ENCODE measurements at regions not wholly inside any gene's neighbourhood (a gene's known extent, or its start where the extent isn't known, plus 50 kb on each side); places are given as distances from the start of the nearest gene placed in this dataset.
A peak's percentile ranks its signal among the peaks of the same experiment; 100 is the strongest.

DNA sequence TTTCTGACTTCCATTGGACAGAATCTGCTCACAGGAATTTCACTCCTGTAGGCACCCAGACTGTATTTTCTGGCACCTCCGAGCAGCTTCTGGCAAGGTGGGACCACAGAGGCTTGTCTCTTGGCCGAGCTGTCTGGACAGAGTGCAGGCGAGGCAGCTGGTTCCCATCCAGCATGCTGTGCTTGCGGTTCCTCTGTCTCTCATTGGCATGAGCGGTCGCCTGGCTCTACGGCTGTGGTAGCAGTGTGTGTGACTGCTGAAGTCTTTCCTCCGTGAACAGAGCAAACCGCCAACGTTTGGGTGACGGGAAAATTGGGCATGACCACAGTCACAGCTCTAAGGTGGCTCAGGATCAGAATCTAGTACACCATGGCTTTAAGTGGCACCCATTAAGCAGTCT lies 411.7 kb upstream of the NETO1 start:
- no peak for DNase-seq

- DNase-seq = no peak
Observed at GRCh38 chr18:73274812-73275621, 407.2 kb upstream of the NETO1 start.

DNA sequence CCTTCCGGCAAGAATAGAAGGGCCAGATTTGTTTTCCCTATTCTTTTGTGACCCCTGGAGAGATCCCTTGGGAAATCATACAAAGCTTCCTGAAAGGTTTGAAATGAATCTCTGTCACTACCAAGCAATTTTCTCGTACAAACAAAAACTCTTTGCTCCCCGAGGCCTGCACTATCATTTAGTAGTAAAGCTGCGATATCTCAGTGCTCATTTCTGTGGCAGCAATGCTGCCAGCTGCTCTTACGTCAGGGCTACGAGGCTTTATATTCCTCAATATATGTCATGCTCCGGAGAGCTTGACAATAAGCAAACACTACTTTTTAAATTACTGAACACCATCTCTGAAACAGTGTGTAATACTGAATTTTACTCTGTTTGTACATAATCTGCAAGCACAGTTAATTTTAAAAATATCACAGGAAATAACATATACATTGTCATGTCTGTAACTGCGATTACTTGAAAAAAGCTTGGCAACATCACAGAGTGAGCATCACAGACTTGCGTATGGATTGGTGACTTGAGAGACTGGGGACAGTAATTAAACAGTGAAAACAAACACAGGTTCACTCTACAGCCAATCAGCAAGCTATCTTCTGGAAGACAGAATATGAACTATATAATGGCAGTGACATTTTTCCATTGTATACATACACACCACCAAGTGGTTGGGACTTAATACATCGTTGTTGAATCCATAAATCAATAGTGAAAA lies 403.3 kb upstream of the NETO1 start:
- peak; percentile 59 to 84 for DNase-seq

- no peak for DNase-seq
Observed at GRCh38 chr18:73264562-73264921, 396.8 kb upstream of the NETO1 start.

DNA sequence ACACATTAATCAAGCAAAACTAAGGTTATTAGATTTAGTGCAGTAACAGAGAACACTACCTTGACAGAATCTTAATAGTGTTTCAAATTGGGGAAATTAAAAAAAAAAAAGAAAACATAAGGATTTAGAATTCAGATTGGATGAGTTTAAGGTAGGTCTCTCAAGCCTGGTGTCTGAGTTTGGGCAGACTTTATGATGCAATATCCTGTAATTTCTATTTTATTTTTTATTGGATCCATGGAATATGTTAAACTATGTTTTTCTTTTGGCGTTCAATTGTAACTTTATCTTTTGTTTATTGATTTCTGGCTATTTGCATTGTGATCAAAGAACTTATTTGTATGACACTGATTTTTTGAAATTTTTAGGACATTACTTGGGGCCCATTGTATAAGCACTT lies 394.1 kb upstream of the NETO1 start:
- DNase-seq = no peak

GRCh38 chr18:73261243-73261642 lies 393.5 kb upstream of the NETO1 start:
- DNase-seq = no peak

DNA sequence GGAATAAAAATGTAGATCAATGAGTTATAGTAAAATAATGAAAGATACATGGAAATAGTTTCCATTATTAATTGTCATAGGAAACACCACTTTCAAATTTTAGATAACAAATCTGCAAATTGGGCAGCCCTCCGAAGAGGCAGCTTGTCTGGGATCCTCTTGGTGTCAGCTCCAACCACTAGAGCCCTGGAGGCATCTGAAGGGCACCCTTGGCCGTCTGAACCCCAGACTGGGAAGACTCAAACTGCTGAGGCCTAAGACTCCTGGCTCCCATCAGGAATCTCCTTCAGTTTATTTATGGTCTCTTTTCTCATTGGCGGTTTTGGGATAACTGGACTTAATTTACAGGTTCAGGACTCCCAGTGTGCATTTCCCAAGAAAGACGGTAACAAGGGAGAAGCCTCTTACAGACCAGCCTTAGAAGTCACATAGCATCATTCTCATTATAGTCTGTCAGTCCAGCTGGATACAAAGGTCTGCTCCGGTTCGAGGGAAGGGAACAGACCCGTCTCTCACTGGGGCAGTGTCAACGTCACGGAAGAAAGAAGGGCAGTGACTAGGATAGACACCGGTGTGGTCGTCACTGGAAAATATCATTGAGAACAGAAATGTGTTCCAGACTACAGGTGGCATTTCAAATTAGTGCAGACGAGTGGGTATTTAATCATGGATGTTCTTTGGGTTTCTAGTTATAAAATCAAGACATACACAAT lies 390.7 kb upstream of the NETO1 start:
- no peak for DNase-seq

- no peak for DNase-seq
Observed at GRCh38 chr18:73254564-73254963, 386.8 kb upstream of the NETO1 start.

DNA sequence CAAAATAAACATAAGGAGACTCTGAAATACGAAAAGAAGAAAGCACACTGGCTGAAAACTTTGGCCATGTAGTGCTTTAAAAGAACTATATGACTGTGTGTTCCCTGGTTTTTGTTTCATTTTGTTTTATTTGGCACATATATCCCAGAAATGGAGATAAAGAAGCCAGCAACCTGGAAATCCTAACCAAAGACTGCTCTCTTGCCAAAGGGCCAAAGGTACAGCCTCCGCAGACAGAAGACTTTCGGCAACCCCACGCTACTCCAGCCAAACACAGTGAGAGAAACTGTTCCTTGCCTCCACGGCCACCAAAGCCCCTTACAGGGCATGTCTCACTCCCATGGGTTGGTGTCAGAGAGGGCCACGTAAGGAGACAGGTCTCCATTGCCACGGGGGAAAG lies 381.2 kb upstream of the NETO1 start:
- no peak for DNase-seq

GRCh38 chr18:73246763-73247162 lies 379.0 kb upstream of the NETO1 start:
- no peak for DNase-seq

DNA sequence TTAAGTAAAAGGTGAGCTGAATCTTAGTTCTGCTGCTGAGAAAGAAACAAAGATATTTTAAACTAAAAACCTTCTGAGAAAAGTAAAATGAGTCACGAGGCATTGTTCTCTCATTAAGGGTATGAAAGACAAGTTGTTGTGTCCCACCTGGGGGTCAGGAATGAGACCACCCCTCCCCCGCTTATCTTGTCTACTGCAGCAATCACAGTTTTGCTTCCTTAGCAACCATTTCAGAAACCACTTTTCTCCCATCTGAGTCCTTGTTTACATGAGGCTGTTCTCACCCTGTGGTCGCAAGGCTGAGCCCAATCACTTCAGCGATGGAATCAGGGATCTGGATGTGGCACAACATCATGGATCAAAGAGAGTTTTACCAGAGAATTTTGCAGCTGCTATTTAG lies 377.6 kb upstream of the NETO1 start:
- DNase-seq = no peak

DNA sequence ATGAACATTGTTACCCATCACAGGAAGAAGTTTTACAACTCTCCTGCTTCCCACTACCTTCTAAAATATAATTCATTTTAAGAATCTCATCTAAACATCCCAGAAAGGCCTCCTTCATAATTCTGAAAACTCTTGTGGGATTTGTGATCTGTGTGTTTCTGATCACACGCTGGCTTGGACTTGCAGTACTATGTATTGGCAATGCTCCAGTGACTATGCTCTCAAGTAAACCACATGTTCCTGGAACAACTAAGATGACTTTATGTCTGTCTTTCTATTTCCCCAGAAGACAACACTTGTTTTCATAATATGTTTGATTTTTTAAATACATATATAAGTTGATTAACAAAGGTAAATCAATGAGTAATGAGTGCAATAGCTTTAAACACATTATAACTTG lies 376.6 kb upstream of the NETO1 start:
- DNase-seq = no peak

- no peak for DNase-seq
Observed at GRCh38 chr18:73240899-73241298, 373.1 kb upstream of the NETO1 start.

DNA sequence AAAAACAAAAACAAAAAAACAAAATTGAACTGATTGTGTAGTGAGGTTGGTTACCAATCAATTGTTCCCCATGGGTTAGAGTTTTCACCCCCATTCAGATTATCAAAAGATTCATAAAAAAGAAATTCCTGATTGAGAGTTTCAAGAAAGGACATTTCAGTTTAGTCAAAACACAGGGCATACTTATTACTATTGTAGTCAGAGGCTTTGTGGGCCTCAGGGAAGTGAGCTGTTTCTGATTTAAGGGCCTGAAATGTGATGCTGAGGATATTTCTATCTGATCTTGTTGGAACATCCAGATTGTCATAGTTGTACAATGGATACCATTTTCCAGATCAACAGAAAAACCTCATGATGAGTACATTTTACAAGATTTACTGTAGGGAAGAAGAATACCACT lies 368.1 kb upstream of the NETO1 start:
- no peak for DNase-seq

DNA sequence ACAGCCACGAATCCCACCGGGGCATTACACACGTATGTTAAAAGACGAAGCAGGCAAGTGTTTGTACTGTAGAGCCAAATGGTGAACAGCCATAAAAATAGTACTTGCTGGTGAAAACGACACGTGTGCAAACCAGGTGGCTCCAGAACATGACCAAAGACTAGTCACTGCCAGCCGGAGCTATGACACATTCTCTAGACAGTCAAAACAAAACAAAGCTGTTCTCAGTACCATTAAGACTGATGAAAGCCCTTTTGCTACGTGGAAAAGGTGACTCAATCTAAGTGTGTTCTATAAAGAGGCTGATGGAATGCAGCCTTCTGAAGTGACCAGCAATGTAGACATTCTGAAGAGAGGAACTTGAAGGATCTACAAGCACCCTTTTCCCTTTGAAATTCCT lies 367.7 kb upstream of the NETO1 start:
- DNase-seq = no peak

DNA sequence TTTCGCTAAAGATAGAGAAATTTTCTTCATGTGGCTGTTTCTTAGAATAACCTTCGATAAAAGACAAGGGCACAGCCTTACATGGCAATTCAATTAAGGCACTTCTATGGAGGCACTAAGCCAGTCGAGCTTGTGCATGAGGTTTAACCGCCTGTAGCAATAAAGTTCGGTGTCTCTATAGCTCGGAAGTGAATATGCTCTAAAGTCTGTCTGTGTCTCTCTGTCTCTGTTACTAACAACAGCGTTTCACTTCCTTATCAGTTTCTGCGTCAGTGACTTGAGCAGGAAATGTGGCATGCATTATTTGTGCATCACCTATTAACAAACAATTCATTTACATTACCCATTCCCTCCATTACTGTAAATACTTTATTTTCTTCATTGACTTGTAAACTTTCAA lies 365.1 kb upstream of the NETO1 start:
- DNase-seq = no peak

GRCh38 chr18:73220663-73221062 lies 352.9 kb upstream of the NETO1 start:
- no peak for DNase-seq

DNA sequence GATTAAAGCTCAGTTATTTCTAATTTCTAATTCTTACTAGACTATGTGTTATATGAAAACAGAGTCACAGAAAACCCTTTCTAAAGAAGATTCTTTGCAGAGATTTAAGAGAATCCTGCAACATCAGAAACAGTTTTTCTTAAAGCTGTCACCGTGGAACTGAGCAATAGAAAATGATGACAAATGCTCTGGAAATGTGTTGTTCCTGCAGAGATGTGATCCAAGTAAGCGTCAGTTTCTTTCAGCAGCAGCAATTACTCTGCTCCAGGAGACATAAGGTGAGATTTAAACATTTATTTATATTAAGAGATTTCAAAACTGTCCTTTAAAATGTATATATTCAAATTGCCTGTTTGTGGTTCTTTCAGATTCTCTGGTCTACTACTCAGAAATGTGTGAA lies 350.5 kb upstream of the NETO1 start:
- DNase-seq = no peak

GRCh38 chr18:73214970-73215369 lies 347.2 kb upstream of the NETO1 start:
- no peak for DNase-seq

DNA sequence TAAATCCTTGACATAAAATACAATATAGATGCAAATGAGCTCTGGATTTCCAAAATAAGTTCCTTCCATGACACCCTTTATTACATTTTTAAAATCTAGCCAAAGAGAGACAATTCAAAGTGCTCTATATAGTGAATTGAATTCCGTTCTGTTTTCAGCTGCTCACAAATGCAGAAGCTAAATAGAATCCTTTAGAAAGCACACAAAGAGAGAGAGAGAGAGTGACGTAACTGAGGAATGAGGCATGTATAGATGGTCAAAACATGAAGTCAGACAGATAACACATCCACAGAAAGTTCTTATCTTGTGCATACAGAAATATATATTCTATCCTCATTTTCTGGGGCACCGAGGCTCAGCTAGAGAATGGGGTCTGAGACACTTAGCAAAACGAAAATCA lies 344.7 kb upstream of the NETO1 start:
- no peak for DNase-seq

DNA sequence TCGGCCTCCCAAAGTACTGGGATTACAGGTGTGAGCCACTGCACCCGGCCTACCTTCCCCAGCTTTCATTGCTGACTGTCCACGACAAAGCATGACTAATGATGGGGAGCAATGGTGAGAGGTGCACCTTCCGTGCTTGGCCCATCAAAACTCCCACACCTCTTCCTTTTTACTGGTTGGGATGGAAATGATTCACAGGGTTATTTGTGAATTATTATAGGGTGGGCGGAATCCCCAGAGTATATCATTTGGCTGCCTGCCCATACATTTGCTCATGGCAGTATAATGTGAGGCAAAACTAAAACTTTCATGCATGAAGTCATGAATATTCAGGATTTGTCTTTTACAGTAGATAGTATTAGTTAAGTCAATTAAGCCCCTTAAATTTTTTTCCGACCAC lies 334.2 kb upstream of the NETO1 start:
- DNase-seq = no peak

GRCh38 chr18:73199151-73199550 lies 331.4 kb upstream of the NETO1 start:
- DNase-seq = no peak

GRCh38 chr18:73189718-73190117 lies 321.9 kb upstream of the NETO1 start:
- DNase-seq = no peak

DNA sequence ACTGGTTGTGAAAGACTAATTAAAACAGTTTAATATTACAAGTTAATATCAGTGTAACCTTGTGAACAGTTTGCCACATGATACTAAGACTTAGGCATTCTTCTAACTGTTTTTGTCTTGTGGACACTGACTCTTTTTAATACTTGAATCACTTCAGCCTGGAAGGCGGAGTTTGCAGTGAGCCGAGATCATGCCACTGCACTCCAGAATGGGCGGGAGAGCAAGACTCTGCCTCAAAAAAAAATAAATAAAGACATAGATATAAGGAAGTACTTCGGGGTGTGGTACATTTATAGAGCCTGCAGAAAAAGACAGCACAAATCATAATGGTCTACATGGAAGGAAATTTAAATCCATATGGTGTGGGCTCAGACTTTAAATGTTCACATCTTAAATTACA lies 300.4 kb upstream of the NETO1 start:
- DNase-seq = no peak

Data from NCI-H2081 (cell line).